IMR-90 (cell line): ENCODE measurements at regions not wholly inside any gene's neighbourhood (a gene's known extent, or its start where the extent isn't known, plus 50 kb on each side); places are given as distances from the start of the nearest gene placed in this dataset.

Source experiments
- ATAC-seq: fragments of 200-7000 bp; cut with Tn5 transposase; 2 replicates; pipeline ENCODE4 v1.9.1; 2020; ENCODE audit warnings: low read depth, mild to moderate bottlenecking, moderate library complexity
- BruUV-seq: library from RNA; stranded (reverse); fragments of 400-500 nt; replicated peaks from 2 replicates; lab custom pipeline; 2021; lab: Mats Ljungman, UMichigan
- CTCF ChIA-PET: fragments of 300-600 bp; formaldehyde crosslinking; extraction: SDS; loops from one replicate; lab custom pipeline; 2021; ENCODE audit warnings: antibody characterized with exemption; lab: Yijun Ruan, JAX
- POLR2A ChIA-PET: fragments of 300-600 bp; sonication (Branson Sonifier 250); formaldehyde crosslinking; loops from one replicate; lab custom pipeline; 2022; ENCODE audit warnings: antibody characterized with exemption; ENCODE audit not compliant: unreplicated experiment; lab: Charles Lee
- DNase-seq: peaks from one replicate; pipeline ENCODE4 v3.0.0; 2013
- H2AFZ ChIP-seq: replicated peaks from 2 replicates; pipeline ENCODE3; 2013; ENCODE audit warnings: low read length, mild to moderate bottlenecking; ENCODE audit not compliant: poor library complexity
- H2AK5ac ChIP-seq: 2 replicates; pipeline ENCODE4 v1.6.1; 2013; ENCODE audit warnings: low read depth, low read length, inconsistent platforms
- H2AK9ac ChIP-seq: replicated peaks from 2 replicates; pipeline ENCODE3; 2013; ENCODE audit warnings: mild to moderate bottlenecking, low read depth, low read length, moderate library complexity; ENCODE audit not compliant: poor library complexity
- H2BK120ac ChIP-seq: 2 replicates; pipeline ENCODE4 v1.6.1; 2013; ENCODE audit warnings: low read depth, low read length, inconsistent platforms
- H2BK15ac ChIP-seq: 3 replicates; pipeline ENCODE4 v1.6.1; 2013; ENCODE audit warnings: low read depth, low read length, inconsistent platforms
- H2BK20ac ChIP-seq: 2 replicates; pipeline ENCODE4 v1.6.1; 2013; ENCODE audit warnings: low read depth, mild to moderate bottlenecking, inconsistent platforms, low read length, moderate library complexity
- H2BK5ac ChIP-seq: 2 replicates; pipeline ENCODE4 v1.6.1; 2013; ENCODE audit warnings: mild to moderate bottlenecking, low read depth, low read length, inconsistent platforms; ENCODE audit not compliant: poor library complexity, severe bottlenecking
- H3K14ac ChIP-seq: replicated peaks from 2 replicates; pipeline ENCODE4 v1.6.1; 2013; ENCODE audit warnings: low read depth, low read length, inconsistent platforms
- H3K18ac ChIP-seq: 2 replicates; pipeline ENCODE4 v1.6.1; 2013; ENCODE audit warnings: low read depth, low read length, control low read depth
- H3K23ac ChIP-seq: 2 replicates; pipeline ENCODE4 v1.6.1; 2013; ENCODE audit warnings: low read depth, low read length, inconsistent platforms
- H3K27ac ChIP-seq: 2 replicates; pipeline ENCODE4 v1.5.1; 2013; ENCODE audit warnings: mild to moderate bottlenecking, control low read depth, low read length; ENCODE audit not compliant: insufficient read depth
- H3K27me3 ChIP-seq: 2 replicates; pipeline ENCODE4 v1.6.1; 2013; ENCODE audit warnings: low read length; ENCODE audit not compliant: control insufficient read depth, insufficient read depth
- H3K36me3 ChIP-seq: 2 replicates; pipeline ENCODE4 v1.6.1; 2013; ENCODE audit warnings: low read length, mixed read lengths; ENCODE audit not compliant: control insufficient read depth, insufficient read depth
- H3K4ac ChIP-seq: 2 replicates; pipeline ENCODE4 v1.6.1; 2013; ENCODE audit warnings: low read depth, low read length, inconsistent platforms
- H3K4me1 ChIP-seq: 2 replicates; pipeline ENCODE4 v1.6.1; 2013; ENCODE audit warnings: low read length, mixed read lengths; ENCODE audit not compliant: control insufficient read depth, insufficient read depth
- H3K4me2 ChIP-seq: 2 replicates; pipeline ENCODE4 v1.6.1; 2013; ENCODE audit warnings: low read depth, mild to moderate bottlenecking, control low read depth, low read length, moderate library complexity
- H3K4me3 ChIP-seq: 2 replicates; pipeline ENCODE4 v1.5.1; 2013; ENCODE audit warnings: low read depth, mild to moderate bottlenecking, control low read depth, low read length, moderate library complexity; ENCODE audit not compliant: insufficient read depth
- H3K56ac ChIP-seq: 2 replicates; pipeline ENCODE4 v1.6.1; 2013; ENCODE audit warnings: low read length, inconsistent platforms; ENCODE audit not compliant: insufficient read depth; ENCODE audit errors: extremely low read depth
- H3K79me1 ChIP-seq, 2 experiments: 2 replicates each; pipeline ENCODE4 v1.6.1; 2013; ENCODE audit warnings: low read length in 2 of 2, inconsistent platforms in 1 of 2, low read depth in 1 of 2
- H3K9ac ChIP-seq: 2 replicates; pipeline ENCODE4 v1.6.1; 2013; ENCODE audit warnings: low read depth, low read length, control low read depth
- H3K9me1 ChIP-seq: 2 replicates; pipeline ENCODE4 v1.6.1; 2013; ENCODE audit warnings: low read length, inconsistent platforms; ENCODE audit not compliant: insufficient read depth
- H3K9me3 ChIP-seq: 2 replicates; pipeline ENCODE4 v1.6.1; 2013; ENCODE audit warnings: low read length; ENCODE audit not compliant: control insufficient read depth, insufficient read depth
- H4K20me1 ChIP-seq: 2 replicates; pipeline ENCODE4 v1.6.1; 2013; ENCODE audit warnings: low read length, inconsistent platforms; ENCODE audit not compliant: insufficient read depth
- H4K5ac ChIP-seq: 2 replicates; pipeline ENCODE4 v1.6.1; 2013; ENCODE audit warnings: mild to moderate bottlenecking, low read depth, low read length, control low read depth
- H4K8ac ChIP-seq, 2 experiments: 2 replicates each; pipeline ENCODE4 v1.6.1; 2013; ENCODE audit warnings: low read depth in 2 of 2, low read length in 2 of 2, control low read depth in 1 of 2, inconsistent platforms in 1 of 2
- H4K91ac ChIP-seq: 2 replicates; pipeline ENCODE4 v1.6.1; 2013; ENCODE audit warnings: low read depth, low read length, inconsistent platforms; ENCODE audit not compliant: insufficient read depth
- CEBPB ChIP-seq: IDR thresholded peaks from 2 replicates; pipeline ENCODE4 v1.6.1; 2012; ENCODE audit warnings: low read depth, low read length, improper control_type of control experiment
- CTCF ChIP-seq: conservative IDR thresholded peaks from 2 replicates; pipeline ENCODE4 v1.5.1; 2012; ENCODE audit warnings: mild to moderate bottlenecking, low read depth, low read length, improper control_type of control experiment
- ELK1 ChIP-seq: fragments of 150-350 bp; IDR thresholded peaks from 2 replicates; pipeline ENCODE4 v1.6.1; 2016; ENCODE audit warnings: low read depth, mild to moderate bottlenecking, low read length, moderate library complexity, borderline replicate concordance
- MAZ ChIP-seq: IDR thresholded peaks from 2 replicates; pipeline ENCODE4 v1.6.1; 2012; ENCODE audit warnings: low read depth, mild to moderate bottlenecking, low read length, improper control_type of control experiment, moderate library complexity, borderline replicate concordance
- MXI1 ChIP-seq: IDR thresholded peaks from 2 replicates; pipeline ENCODE4 v1.6.1; 2012; ENCODE audit warnings: low read depth, mild to moderate bottlenecking, low read length, moderate library complexity, borderline replicate concordance
- RAD21 ChIP-seq: IDR thresholded peaks from 2 replicates; pipeline ENCODE4 v1.6.1; 2012; ENCODE audit warnings: low read length, improper control_type of control experiment
- RFX5 ChIP-seq: IDR thresholded peaks from 2 replicates; pipeline ENCODE4 v1.8.0; 2012; ENCODE audit warnings: low read depth, mild to moderate bottlenecking, low read length, moderate library complexity
- SMC3 ChIP-seq: fragments of 150-350 bp; IDR thresholded peaks from 2 replicates; pipeline ENCODE4 v1.6.1; 2016; ENCODE audit warnings: low read depth, mild to moderate bottlenecking, antibody characterized with exemption, low read length, moderate library complexity
- WGBS, 2 experiments: methylation state at CpG; one replicate each; pipeline versions ENCODE4 v1.1.5 to v1.1.7; 2013; ENCODE audit warnings: missing lambda C conversion rate in 2 of 2; ENCODE audit not compliant: insufficient read length in 1 of 2; ENCODE audit errors: extremely low coverage in 2 of 2; 5-methylcytosine and 5-hydroxymethylcytosine counted together
- dilution Hi-C: fragments of 300-500 bp; cut with HindIII; formaldehyde crosslinking; loops from one replicate; pipeline ENCODE4 v1.14.3; 2018; ENCODE audit warnings: low sequenced_read_pairs; ENCODE audit not compliant: unreplicated experiment
- in situ Hi-C: fragments of 300-500 bp; cut with MboI; formaldehyde crosslinking; loops from 3 replicates; pipeline ENCODE4 v1.14.3; 2019; ENCODE audit warnings: low sequenced_read_pairs, inconsistent platforms, mixed read lengths
- intact Hi-C: fragments of 100-400 bp; cut with micrococcal nuclease; formaldehyde crosslinking; loops from 2 replicates; pipeline ENCODE4 v1.10.0; 2022

- Histone ChIP-seq H4K91ac (no peak overlapping the region), H4K8ac (no peak overlapping the region), H3K4me2 (no peak overlapping the region), H3K9me3 (no peaks in the 10 kb centered on the region; the same call in 1 of the 2 replicates), H3K36me3 (no peaks in the 10 kb centered on the region), H3K9me1 (no peaks in the 10 kb centered on the region), H2AFZ (no peak overlapping the region), H3K27ac (no peak overlapping the region), H3K27me3 (no peaks in the 10 kb centered on the region), H2BK15ac (no peak overlapping the region), H2BK120ac (no peak overlapping the region), H3K4me1 (no peaks in the 10 kb centered on the region), H4K5ac (no peak overlapping the region), H3K56ac (no peak overlapping the region), H3K4me3 (no peak overlapping the region), H2AK5ac (no peak overlapping the region), H3K14ac (no peak overlapping the region), H2AK9ac (no peak overlapping the region), H3K79me1 (no peaks in the 10 kb centered on the region), H2BK5ac (no peak overlapping the region), H4K20me1 (no peaks in the 10 kb centered on the region), H3K18ac (no peak overlapping the region), H3K9ac (no peak overlapping the region), H3K23ac (no peak overlapping the region), H3K4ac (no peak overlapping the region), H2BK20ac (no peak overlapping the region)
- dilution Hi-C loops (no loop called here), intact Hi-C loops (no loop called here), in situ Hi-C loops (no loop called here)
- TF ChIP-seq RFX5, result no peak
- TF ChIP-seq MXI1, result no peak
- TF ChIP-seq MAZ, result no peak
- no peak for TF ChIP-seq ELK1
- TF ChIP-seq CEBPB, result no peak
- TF ChIP-seq CTCF, result no peak
- TF ChIP-seq SMC3, result no peak
- TF ChIP-seq RAD21, result no peak
- ChIA-PET POLR2A (no interaction called here), CTCF (no interaction called here)
- BruUV-seq, result no TSS peak
- WGBS, 2 experiments, result 0% methylated on average over 1 of the region's 4 CpGs; no CpG with 5 or more reads in 1 of the 2 experiments
- ATAC-seq (no peak), DNase-seq (no peak)
Measured at GRCh38 chr2:33891616-33892015, 292.5 kb upstream of the FAM98A start.
